ENCODE measurements at regions not wholly inside any gene's neighbourhood (a gene's known extent, or its start where the extent isn't known, plus 50 kb on each side); places are given as distances from the start of the nearest gene placed in this dataset.
A peak's percentile ranks its signal among the peaks of the same experiment; 100 is the strongest.

- DNase-seq: no peak
- in situ Hi-C loops (cut with HindIII; ENCODE audit: low pct_ligation_motif_present, low pct_unique_long_range_greater_than_20kb, low sequenced_read_pairs): no loop called here
Observed at GRCh38 chr4:175252642-175253041, 334.5 kb downstream of the ADAM29 start.

GRCh38 chr4:175253184-175253902 is 335.2 kb downstream of the ADAM29 start:
- in situ Hi-C loops (cut with HindIII; ENCODE audit: low pct_ligation_motif_present, low pct_unique_long_range_greater_than_20kb, low sequenced_read_pairs): no loop called here
- DNase-seq: peak; percentile 19

- DNase-seq: no peak
Observed at GRCh38 chr4:175263537-175263936, 345.4 kb downstream of the ADAM29 start.

GRCh38 chr4:175271010-175271630 is 353.0 kb downstream of the ADAM29 start:
- in situ Hi-C loops (cut with HindIII; ENCODE audit: low pct_ligation_motif_present, low pct_unique_long_range_greater_than_20kb, low sequenced_read_pairs): no loop called here
- DNase-seq: no peak

More at GRCh38 chr4:175263537-175263936, 345.4 kb downstream of the ADAM29 start:
- in situ Hi-C loops (cut with HindIII; ENCODE audit: low pct_ligation_motif_present, low pct_unique_long_range_greater_than_20kb, low sequenced_read_pairs): no loop called here

GRCh38 chr4:175273995-175274753 is 356.0 kb downstream of the ADAM29 start:
- DNase-seq: peak; percentile 31
- in situ Hi-C loops (cut with HindIII; ENCODE audit: low pct_ligation_motif_present, low pct_unique_long_range_greater_than_20kb, low sequenced_read_pairs): no loop called here

- no peak for DNase-seq
- in situ Hi-C loops (cut with HindIII; ENCODE audit: low pct_ligation_motif_present, low pct_unique_long_range_greater_than_20kb, low sequenced_read_pairs): no loop called here
Observed at GRCh38 chr4:175277816-175278215, 359.7 kb downstream of the ADAM29 start.

- DNase-seq: no peak
- in situ Hi-C loops (cut with HindIII; ENCODE audit: low pct_ligation_motif_present, low pct_unique_long_range_greater_than_20kb, low sequenced_read_pairs): no loop called here
Observed at GRCh38 chr4:175280153-175280552, 362.0 kb downstream of the ADAM29 start.

- no peak for DNase-seq
- in situ Hi-C loops (cut with HindIII; ENCODE audit: low pct_ligation_motif_present, low pct_unique_long_range_greater_than_20kb, low sequenced_read_pairs): no loop called here
Observed at GRCh38 chr4:175281894-175282293, 363.7 kb downstream of the ADAM29 start.

GRCh38 chr4:175282407-175282806 is 364.2 kb downstream of the ADAM29 start:
- DNase-seq: no peak
- in situ Hi-C loops (cut with HindIII; ENCODE audit: low pct_ligation_motif_present, low pct_unique_long_range_greater_than_20kb, low sequenced_read_pairs): no loop called here

- no peak for DNase-seq
- in situ Hi-C loops (cut with HindIII; ENCODE audit: low pct_ligation_motif_present, low pct_unique_long_range_greater_than_20kb, low sequenced_read_pairs): no loop called here
Observed at GRCh38 chr4:175290401-175290800, 372.2 kb downstream of the ADAM29 start.

- no peak for DNase-seq
- in situ Hi-C loops (cut with HindIII; ENCODE audit: low pct_ligation_motif_present, low pct_unique_long_range_greater_than_20kb, low sequenced_read_pairs): no loop called here
Observed at GRCh38 chr4:175297965-175298565, 379.9 kb downstream of the ADAM29 start.

GRCh38 chr4:175306436-175306835 is 388.3 kb downstream of the ADAM29 start:
- in situ Hi-C loops (cut with HindIII; ENCODE audit: low pct_ligation_motif_present, low pct_unique_long_range_greater_than_20kb, low sequenced_read_pairs): no loop called here
- no peak for DNase-seq

- in situ Hi-C loops (cut with HindIII; ENCODE audit: low pct_ligation_motif_present, low pct_unique_long_range_greater_than_20kb, low sequenced_read_pairs): no loop called here
- DNase-seq: no peak
Observed at GRCh38 chr4:175307326-175307725, 389.2 kb downstream of the ADAM29 start.

- peak; percentile 76 for DNase-seq
Observed at GRCh38 chr4:175308236-175308635, 390.1 kb downstream of the ADAM29 start.

GRCh38 chr4:175309041-175309440 is 390.9 kb downstream of the ADAM29 start:
- in situ Hi-C loops (cut with HindIII; ENCODE audit: low pct_ligation_motif_present, low pct_unique_long_range_greater_than_20kb, low sequenced_read_pairs): no loop called here
- DNase-seq: no peak

More at GRCh38 chr4:175308236-175308635, 390.1 kb downstream of the ADAM29 start:
- in situ Hi-C loops (cut with HindIII; ENCODE audit: low pct_ligation_motif_present, low pct_unique_long_range_greater_than_20kb, low sequenced_read_pairs): no loop called here

- no peak for DNase-seq
- in situ Hi-C loops (cut with HindIII; ENCODE audit: low pct_ligation_motif_present, low pct_unique_long_range_greater_than_20kb, low sequenced_read_pairs): no loop called here
Observed at GRCh38 chr4:175325230-175325629, 407.1 kb downstream of the ADAM29 start.

GRCh38 chr4:175326796-175327195 is 408.6 kb downstream of the ADAM29 start:
- in situ Hi-C loops (cut with HindIII; ENCODE audit: low pct_ligation_motif_present, low pct_unique_long_range_greater_than_20kb, low sequenced_read_pairs): no loop called here
- DNase-seq: no peak

GRCh38 chr4:175330236-175330635 is 412.1 kb downstream of the ADAM29 start:
- no peak for DNase-seq
- in situ Hi-C loops (cut with HindIII; ENCODE audit: low pct_ligation_motif_present, low pct_unique_long_range_greater_than_20kb, low sequenced_read_pairs): no loop called here

- in situ Hi-C loops (cut with HindIII; ENCODE audit: low pct_ligation_motif_present, low pct_unique_long_range_greater_than_20kb, low sequenced_read_pairs): no loop called here
- no peak for DNase-seq
Observed at GRCh38 chr4:175330652-175331051, 412.5 kb downstream of the ADAM29 start.

Data from ACHN (cell line).